Activated CD8-positive, alpha-beta memory T cell treated with anti-CD3 and anti-CD28 coated beads for 1 hour (primary cell): ENCODE measurements at regions not wholly inside any gene's neighbourhood (a gene's known extent, or its start where the extent isn't known, plus 50 kb on each side); places are given as distances from the start of the nearest gene placed in this dataset.
"Not testable (repeated sequence)": the region's sequence is repeated elsewhere in the genome, so short reads cannot be mapped to it uniquely, and the experiment has no call there.

Experiments
- DNase-seq, 2 donors: peaks; one replicate each; pipeline ENCODE4 v3.0.0-alpha.2; 2020; ENCODE audit warnings: low read depth in 1 of 2; ENCODE audit errors: extremely low read depth in 1 of 2

DNA sequence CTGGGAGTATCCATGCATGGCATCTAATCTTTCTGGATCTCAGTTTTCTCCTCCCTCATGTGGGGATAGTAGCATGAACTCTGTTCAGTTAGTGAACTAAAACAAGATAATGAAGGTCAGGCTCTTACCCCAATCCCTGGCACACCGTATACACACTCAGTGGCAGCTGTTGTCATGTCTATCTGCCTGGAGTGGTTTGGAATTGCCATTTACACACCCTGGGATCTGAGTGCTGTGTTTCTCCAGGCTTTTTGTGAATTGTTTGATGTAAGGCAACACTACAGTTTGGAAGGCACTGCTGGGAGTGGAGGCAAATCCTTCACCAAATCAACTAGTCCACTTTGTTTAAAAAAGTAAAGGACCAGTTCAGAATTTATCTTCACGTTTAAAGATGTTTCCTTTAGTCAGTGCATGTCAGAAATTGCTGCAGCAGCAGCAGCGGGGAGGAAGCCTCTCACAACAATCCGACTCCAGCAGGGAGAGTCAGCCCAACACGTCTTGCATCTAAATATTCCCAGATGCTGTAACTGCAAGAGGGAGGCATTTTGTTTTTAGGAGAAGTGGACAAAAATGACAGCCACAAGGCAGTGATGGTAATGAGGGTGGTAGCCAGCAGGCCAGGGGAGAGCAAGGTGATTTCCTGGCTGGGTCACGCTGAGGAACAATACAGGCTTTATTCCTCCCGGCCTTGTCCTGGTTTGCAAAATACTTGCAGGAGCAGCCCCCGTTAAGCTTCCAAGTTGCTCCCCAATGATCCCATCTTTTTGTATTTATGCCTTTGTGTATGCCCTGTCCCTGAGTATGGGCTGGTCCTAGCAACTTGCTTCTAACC is 128.5 kb upstream of the LRIG1 start:
- DNase-seq = no peak

DNA sequence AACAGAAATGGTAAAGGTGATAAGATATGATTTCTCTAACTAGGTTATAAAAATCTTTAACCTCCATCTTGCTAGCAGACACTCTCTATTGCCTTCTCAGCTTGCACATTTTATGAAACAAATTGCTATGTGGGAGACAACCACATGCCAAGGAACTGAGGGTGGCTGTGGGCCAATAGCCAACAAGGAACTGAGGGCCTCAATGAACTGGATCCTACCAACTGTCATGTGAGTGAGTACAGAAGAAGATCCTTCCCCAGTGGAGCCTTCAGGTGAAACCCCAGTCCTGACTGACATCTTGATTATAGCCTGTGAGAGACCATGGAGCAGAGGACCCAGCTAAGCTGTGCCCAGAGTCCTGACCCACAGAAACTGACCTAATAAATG is 129.2 kb upstream of the LRIG1 start:
- DNase-seq = no peak

DNA sequence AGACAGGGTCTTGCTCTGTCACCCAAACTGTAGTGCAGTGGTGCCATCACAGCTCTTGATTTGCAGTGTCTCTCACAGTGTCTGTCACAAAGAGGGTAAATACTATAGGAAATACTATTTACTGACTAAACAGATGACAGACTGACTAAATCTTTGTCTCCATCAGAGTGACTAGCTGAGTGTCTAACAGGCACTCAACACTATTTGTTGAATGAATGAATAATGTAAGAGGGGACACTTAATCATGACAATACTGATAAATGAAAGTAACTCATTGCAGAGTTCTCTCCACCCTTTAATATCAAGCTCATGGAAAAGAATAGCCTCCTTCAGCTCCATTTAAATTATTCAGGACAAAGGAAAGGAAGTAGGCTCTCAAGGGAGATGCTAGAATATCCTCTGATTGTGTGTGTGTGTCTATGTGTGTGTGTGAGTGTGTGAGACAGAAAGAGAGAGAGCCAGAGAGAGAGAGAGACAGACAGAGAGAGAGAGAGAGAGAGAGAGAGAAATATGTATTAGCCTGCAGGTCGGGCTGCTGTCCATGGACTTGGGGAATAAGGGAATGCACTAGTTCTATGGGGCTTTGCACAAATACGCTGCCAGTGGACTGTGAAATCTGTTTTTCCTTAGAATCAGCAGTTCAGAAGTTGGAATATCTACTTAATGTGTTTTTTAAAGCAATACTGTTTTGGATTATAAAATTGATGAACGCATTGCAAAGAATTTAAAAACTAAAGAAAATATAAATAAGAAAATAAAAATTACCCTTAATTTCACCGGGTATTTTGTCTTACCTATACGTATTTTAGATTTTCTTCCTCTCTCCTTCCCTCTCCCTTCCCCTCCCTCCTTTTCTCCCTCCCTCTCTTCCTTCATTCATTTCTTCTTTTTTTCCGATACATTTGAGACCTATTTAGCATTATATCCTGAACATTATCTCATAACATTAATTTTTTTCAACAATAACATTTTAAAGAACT is 132.9 kb upstream of the LRIG1 start:
- DNase-seq = no peak

DNA sequence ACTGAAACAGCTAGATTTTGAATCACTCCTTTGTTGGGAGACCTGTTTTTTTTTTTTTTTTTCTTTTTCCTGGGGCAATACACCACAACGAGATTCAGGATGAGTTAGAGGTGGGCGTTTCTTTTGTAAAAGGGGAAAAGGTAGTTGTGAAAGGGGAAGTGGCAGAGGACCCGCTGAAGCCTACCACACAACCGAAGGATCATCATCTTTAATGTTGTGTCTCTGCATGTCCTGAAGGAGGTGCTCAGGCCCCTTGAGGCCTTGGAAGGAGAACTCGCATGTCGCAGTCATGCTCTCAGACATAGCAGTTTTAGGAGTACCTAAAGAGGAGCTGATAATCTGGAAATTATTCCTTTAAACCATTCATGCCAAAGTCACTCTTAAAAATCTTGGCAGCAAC is 137.9 kb upstream of the LRIG1 start:
- DNase-seq = no peak

DNA sequence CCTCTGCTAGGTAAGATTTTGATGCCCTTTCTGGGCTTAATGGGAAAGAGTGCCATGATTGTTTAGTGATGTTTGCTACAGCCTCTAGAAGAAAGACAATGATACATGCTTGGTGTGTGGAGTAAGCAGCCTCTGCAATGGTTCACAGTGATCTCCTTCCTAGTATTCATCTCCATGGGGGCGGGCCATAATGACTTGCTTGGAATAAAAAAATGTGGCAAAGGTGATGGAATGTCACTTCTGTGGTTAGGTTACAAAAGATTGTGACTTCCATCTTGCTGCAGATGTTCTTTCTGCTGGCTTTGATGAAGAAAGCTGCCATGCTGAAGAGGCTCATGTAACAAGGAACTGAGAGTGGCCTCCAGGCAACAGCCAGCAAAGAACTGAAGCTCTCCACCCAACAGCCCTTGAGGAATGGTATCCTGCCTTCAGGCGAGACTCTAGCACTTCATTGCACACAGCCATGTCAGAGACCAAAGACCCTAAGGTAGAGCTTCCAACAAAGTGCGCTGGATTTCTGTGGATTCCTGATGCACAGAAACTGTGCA is 139.1 kb upstream of the LRIG1 start:
- no peak for DNase-seq

DNA sequence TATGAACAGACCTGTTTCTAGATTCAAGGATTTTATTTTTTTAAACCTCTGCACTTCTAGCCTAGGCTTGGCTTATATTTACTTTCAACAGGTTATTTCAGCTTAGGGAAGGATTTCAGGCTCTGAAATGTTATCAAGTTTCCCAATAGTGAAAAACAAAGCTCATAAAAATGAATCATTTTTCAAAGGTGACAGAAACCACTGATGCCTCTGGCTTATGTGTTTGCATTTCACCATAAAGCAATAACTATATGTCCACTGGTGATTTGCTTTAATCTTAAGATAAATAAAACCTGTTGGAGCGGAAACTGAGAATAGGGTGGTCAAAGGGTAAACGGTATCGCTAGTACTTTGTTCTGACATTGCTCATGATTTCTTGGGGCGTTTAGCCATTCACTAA is 141.2 kb upstream of the LRIG1 start:
- DNase-seq = no peak

DNA sequence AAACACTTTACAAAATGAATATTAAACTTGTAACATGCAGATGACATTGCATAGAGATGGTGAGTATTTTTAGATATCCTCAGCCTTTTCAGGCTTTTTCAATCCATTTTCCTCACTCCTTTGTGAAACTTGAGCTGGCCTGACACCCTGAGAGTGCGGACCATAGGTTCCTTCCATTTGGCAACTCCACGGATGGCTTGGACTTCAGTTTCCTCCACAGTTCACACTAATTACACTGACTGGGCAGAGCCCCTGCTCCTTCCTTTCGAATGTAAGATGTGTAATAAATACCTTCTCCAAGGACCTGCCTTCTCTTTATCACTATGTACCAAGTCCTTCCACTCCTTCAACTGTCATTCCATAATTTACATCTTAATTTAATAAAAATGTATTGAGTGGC is 141.7 kb upstream of the LRIG1 start:
- no peak for DNase-seq

DNA sequence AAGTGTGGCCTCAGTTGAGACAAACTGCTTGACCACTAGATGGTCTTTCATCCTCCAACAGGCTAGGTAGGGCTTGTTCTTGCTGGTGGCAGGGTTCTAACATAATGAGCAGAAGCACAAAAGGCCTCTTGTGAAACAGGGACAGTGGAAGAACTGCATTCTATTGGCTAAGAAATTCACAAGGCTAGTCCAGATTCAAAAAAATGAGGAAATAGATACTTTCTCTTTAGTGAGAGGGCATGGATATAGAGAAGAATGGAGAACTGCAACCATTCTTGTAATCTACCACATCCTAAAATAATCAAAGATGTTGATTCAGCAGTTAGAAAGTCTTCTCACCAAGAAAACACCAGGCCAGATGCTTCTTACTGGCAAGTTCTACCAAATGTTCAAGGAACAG is 143.7 kb upstream of the LRIG1 start:
- DNase-seq = no peak

DNA sequence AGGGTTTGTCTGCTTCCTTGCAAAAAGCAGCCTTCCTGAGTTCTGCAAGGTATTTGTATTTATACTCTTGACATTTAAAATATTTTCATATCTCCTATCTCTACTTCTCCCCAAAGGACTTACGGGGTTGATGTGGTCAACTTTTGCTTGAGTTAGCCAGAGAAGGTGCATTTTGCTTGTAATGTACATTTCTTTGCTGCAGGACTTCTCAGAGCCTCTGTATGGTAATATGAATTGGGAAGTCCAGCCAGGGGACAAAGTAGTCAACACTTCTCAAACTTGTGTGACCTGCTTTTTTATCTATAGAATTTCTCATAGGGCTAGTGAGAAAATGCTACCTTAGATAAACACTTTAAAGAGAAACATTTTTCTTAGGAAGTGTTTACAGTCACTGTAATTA is 148.2 kb upstream of the LRIG1 start:
- DNase-seq = no peak

DNA sequence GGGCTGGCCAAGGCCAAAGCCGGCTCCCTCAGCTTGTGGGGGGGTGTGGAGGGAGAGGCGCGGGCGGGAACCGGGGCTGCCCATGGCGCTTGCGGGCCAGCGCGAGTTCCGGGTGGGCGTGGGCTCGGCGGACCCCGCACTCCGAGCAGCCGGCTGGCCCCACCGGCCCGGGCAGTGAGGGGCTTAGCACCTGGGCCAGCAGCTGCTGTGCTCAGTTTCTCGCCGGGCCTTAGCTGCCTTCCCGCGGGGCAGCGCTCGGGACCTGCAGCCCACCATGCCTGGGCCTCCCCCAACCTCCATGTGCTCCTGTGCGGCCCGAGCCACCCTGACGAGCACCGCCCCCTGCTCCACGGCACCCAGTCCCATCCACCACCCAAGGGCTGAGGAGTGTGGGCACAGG is 150.7 kb upstream of the LRIG1 start:
- DNase-seq = not testable (repeated sequence)

DNA sequence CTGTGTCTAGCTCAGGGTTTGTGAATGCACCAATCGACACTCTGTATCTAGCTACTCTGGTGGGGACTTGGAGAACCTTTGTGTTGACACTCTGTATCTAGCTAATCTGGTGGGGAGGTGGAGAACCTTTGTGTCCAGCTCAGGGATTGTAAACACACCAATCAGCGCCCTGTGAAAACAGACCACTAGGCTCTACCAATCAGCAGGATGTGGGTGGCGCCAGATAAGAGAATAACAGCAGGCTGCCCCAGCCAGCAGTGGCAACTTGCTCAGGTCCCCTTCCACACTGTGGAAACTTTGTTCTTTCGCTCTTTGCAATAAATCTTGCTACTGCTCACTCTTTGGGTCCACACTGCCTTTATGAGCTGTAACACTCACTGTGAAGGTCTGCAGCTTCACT is 151.3 kb upstream of the LRIG1 start:
- DNase-seq = not testable (repeated sequence)

DNA sequence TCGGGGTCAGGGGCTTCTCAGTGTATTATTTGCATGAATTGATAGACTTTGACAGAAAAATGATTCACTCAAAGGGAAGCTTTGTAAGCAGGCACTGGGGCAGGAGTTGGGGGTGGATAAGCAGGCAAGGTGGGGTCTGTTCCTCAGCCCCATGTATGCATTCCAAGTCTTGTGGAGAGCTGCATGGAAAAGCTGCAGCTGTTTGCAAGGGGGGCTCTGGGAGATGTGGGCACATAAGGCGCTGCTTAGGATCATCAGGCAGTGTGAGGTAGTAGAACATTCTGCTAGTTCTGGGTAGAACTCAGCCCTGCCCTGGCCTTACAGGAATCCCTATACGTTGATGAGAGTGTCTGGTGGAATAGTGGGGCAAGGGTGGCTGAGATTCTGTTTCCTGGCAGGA is 154.2 kb upstream of the LRIG1 start:
- no peak for DNase-seq

DNA sequence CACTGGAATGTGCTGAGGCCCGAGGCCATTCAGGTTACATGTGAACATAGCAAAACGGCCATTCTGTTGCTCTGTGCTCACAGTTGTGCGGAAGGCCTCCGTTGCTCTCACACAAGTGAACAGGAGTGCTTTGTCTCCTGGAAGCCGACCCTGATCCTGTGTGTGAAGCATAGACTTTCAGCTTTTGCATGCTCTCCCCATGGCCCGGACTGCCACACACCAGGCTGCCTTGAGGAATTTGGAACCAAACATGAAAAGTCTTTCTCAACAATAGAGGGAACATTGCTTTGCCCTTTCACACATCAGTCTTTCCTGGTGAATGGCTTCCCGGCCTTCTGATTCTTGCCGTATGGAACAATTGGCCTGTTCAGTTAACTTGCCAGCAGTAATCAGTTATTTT is 154.8 kb upstream of the LRIG1 start:
- DNase-seq = no peak

DNA sequence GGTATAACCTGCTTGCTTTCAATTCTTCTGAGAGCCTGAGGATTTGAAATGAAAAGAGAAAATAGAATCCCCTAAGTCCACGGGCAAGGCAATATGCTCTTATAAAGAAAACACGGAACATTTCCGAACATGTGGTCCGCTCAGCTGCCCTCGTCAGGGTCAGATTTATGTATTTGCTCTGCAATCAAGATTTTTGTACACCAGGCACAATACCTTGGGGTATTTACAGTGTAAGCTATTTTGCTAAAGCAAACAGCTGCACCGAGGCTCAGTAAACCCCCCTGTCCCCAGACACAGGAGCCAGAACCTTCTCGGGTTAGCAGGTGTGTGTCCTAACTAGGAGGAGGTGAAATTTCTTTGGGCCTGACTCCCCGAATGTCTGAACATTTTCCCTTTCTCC is 155.8 kb upstream of the LRIG1 start:
- DNase-seq = no peak

DNA sequence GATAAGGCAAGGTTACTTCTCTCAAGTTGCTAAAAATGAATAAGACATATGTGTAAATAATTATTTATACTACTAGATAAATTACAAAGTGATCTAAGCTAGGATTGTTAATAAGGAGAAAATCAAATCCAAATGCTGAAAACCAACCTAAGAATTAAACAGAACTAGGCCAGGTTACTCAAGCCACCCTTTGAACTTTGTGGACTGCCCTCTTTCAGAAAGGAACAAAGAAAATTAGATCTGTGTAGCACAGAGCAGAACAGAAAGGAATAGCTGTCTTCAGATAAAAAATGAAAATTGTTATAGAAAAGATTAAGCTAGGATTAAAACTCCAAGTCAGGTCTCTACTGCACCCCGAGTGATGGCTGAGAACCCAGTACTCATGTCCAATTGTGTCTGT is 158.2 kb upstream of the LRIG1 start:
- DNase-seq = no peak

DNA sequence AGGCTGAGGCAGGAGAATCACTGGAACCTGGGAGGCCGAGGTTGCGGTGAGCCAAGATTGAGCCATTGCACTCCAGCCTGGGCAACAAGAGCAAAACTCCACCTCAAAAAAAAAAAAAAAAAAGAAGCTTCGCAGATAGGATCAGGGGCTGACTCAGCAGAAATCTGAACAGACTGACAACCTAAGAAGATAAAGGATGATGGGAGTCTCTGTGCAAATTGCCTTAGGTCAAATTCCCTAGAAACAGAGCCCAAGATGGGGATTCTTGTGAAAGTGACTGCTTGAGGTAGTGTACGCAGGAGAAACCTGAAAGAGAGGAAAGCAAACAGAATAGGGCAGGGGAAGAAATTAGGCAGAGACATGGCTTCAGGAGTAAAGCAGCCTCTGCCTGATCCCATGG is 160.8 kb upstream of the LRIG1 start:
- no peak for DNase-seq

DNA sequence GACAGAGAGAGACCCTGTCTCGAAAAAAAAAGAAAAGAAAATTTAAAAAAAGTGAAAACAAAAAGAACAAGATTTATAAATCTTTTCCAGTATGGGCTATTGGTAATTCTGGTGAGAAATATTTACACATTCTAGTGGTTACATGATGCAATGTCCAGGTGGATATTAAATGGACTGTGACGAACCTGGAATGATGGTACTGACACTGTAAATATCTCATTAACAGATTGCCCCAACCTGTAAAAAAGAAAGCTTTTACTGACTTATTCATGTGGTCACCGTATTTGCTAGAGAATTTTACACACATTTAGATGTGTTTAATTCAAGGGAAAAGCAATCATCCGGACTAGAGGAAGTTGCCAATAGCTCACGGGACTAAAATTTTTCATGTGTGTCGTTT is 162.1 kb upstream of the LRIG1 start:
- no peak for DNase-seq

DNA sequence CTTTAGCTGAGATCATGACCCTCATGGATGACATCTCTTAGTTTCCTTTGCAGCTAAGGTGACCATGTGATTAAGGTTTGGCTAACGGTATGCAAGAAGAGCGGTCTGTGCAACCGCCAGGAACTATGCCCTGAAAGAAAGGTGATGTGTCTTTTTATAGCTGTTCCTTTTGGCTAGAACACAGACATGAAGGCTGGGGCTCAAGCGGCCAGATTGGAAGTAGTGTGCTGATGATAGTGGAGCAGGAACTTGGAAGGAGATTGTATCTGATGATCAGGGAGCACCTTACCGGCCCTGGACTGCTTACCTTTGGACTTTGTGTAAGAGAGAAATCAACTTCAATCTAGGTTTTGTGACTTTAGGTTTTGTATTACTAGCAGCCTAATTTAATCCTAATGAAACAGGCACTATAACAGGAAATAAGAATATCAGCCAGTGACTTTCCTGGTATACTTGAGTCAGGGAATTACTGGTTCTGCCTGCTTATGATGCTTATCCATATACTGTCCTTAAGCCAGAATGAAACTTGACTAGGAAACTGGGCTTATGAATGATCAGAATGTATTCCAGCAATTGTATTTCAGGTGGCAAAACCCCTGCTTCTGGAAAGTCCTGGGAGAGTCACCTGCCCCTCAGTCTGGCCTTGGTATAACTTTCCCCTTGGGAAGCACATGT is 164.3 kb upstream of the LRIG1 start:
- DNase-seq = no peak

DNA sequence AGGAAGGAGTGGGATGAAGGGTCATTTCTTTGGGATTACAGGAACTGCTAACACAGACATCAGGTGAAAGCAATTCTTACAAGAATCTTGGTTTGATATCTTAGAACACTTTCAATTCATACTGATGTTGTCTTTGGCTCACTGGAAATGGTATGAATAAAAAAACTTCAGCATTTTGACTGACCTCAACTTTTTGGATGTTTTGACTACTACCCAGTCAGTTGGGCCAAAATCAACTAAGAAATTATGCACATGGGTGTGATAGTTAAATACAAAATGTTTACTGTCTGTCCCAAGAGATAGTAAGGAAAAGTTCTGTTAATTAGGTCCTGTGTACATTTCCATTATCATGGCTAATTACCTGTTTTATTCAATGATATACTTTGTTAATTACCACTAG is 165.5 kb upstream of the LRIG1 start:
- no peak for DNase-seq

DNA sequence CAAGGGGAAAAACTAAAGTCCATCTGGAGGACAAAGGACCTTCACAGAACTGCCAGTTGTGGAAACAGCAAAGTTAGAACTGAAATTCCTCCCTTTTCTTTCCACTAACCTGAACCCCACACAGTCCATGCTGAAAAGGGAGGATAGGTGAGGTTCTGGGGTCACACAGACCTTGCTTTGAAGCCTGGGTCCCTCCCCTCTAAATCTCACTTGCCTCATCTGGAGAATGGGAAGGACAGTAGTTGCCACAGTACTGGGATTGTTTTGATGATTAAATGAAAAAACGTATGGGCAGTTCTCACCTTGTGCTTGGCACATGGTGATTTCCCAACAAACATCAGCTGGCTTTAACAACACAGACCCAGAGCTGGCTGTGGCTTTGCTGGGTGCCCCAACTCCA is 166.4 kb upstream of the LRIG1 start:
- DNase-seq = no peak

DNA sequence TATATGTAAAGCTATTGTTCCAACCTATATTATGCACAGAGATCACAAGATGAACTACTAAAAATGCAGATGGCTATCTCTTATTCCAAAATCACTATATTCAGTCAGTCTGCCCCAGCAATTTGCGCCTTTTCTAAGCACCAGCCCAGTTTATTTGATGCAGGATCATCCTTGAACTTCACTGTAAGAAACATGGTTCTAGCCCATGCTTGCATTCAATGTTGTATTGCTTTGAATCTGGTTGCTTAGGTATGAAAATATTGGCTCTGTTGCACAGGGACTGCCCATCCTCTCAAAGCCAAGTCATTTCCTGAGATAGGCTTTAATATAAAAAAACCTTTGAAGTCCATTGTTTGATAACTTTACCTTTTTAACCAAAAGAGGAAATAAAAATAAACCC is 170.5 kb upstream of the LRIG1 start:
- DNase-seq = no peak
